Cardiac muscle cell (in vitro differentiated cells and primary cell): ENCODE measurements at regions not wholly inside any gene's neighbourhood (a gene's known extent, or its start where the extent isn't known, plus 50 kb on each side); places are given as distances from the start of the nearest gene placed in this dataset.

Experiments
- DNase-seq, 2 donors: peaks; one replicate each; pipeline versions ENCODE4 v3.0.0 to v3.0.0-alpha.2; 2010 to 2017; ENCODE audit warnings: low read depth in 1 of 2, low spot score in 1 of 2
- H3K27ac ChIP-seq: fragments of 200-600 bp; sonication (generic); 2 replicates; pipeline ENCODE4 v1.5.1; 2016
- H3K27me3 ChIP-seq: fragments of 200-600 bp; sonication (generic); 2 replicates; pipeline ENCODE4 v1.6.0; 2016; ENCODE audit warnings: control low read depth
- H3K36me3 ChIP-seq: fragments of 200-600 bp; sonication (generic); 2 replicates; pipeline ENCODE4 v1.5.1; 2016; ENCODE audit warnings: control low read depth
- H3K4me1 ChIP-seq: fragments of 200-600 bp; sonication (generic); 2 replicates; pipeline ENCODE4 v1.8.1; 2017; ENCODE audit warnings: low read depth, mild to moderate bottlenecking, mixed run types
- H3K4me3 ChIP-seq: fragments of 200-600 bp; sonication (generic); 2 replicates; pipeline ENCODE4 v1.5.1; 2016; ENCODE audit warnings: mild to moderate bottlenecking
- H3K9me3 ChIP-seq: fragments of 200-600 bp; sonication (generic); 2 replicates; pipeline ENCODE4 v1.5.1; 2017; ENCODE audit warnings: low read depth, mild to moderate bottlenecking, control low read depth
- TF ChIP-seq, protein P1 (sequence below): IDR thresholded peaks from 2 replicates; pipeline ENCODE4 v1.5.1; 2012; ENCODE audit warnings: low read depth, mild to moderate bottlenecking, low read length

DNA sequence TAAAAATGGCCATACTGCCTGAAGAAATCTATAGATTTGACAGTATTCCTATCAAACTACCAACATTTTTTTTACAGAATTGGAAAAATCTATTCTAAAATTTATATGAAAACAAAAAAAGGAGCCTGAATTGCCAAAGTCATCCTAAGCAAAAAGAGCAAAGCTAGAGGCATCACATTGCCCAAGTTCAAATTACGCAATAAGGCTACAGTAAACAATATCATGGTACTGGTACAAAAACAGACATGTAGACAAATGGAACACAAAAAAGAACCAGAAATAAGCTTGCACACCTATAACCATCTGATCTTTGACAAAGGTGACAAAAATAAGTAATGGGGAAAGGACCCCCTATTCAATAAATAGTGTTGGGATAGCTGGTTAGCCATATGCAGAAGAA, 50.2 kb upstream of the THSD7B start:
- TF ChIP-seq, protein P1, sequence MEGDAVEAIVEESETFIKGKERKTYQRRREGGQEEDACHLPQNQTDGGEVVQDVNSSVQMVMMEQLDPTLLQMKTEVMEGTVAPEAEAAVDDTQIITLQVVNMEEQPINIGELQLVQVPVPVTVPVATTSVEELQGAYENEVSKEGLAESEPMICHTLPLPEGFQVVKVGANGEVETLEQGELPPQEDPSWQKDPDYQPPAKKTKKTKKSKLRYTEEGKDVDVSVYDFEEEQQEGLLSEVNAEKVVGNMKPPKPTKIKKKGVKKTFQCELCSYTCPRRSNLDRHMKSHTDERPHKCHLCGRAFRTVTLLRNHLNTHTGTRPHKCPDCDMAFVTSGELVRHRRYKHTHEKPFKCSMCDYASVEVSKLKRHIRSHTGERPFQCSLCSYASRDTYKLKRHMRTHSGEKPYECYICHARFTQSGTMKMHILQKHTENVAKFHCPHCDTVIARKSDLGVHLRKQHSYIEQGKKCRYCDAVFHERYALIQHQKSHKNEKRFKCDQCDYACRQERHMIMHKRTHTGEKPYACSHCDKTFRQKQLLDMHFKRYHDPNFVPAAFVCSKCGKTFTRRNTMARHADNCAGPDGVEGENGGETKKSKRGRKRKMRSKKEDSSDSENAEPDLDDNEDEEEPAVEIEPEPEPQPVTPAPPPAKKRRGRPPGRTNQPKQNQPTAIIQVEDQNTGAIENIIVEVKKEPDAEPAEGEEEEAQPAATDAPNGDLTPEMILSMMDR, result no peak
- Histone ChIP-seq H3K27me3 (no peaks in the 10 kb centered on the region), H3K9me3 (no peaks in the 10 kb centered on the region), H3K4me3 (no peak overlapping the region), H3K4me1 (no peaks in the 10 kb centered on the region), H3K36me3 (no peaks in the 10 kb centered on the region), H3K27ac (no peak overlapping the region)
- DNase-seq, result no peak

DNA sequence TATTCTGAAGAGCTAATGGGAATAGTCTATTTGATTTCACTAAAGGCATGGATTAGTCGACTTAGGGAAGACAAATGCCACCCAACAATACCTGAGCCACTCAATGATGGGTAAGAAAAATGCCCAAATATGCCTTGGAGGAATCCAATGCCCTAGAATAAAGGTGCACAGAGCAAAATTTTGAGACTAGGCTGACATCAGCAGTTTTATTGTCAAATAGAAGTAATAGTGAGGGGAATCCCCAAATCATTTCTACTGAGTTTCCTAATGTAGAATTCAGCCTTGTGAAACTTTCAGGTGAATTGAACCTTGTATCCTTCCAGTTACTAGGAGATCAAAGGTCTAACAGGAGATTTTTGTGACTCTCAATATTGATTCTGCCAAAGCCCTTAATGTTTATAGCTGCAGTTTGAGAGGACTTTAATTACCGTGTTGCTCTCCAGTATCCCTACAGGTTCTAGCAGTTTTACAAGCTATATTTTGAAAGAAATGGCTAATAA, 50.8 kb upstream of the THSD7B start:
- Histone ChIP-seq H3K27ac (no peak overlapping the region), H3K4me1 (no peaks in the 10 kb centered on the region), H3K4me3 (no peak overlapping the region), H3K27me3 (no peaks in the 10 kb centered on the region), H3K36me3 (no peaks in the 10 kb centered on the region), H3K9me3 (no peaks in the 10 kb centered on the region)
- TF ChIP-seq, protein P1, result no peak
- no peak for DNase-seq

DNA sequence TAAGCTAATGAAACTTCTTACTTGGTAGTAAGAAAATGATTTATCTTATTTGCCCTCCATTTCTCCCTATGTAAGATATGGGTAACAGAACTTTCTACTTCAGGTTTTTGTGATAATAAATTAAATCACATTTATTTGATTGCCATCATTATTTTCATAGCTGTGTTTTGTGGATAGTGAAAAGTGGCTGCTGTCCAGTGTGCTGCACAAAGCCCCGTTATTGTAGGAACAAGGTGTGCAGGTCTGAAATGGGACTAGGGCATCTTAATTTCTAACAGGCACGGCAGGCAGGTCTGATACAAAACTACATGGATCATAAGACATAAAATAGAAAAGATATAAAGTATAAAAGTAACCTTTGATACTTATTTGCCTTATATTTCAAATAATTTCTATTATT, 51.6 kb upstream of the THSD7B start:
- Histone ChIP-seq H3K27ac (no peak overlapping the region), H3K27me3 (no peaks in the 10 kb centered on the region), H3K4me3 (no peak overlapping the region), H3K36me3 (no peaks in the 10 kb centered on the region), H3K9me3 (no peaks in the 10 kb centered on the region), H3K4me1 (no peaks in the 10 kb centered on the region)
- TF ChIP-seq, protein P1, result no peak
- DNase-seq, result no peak

DNA sequence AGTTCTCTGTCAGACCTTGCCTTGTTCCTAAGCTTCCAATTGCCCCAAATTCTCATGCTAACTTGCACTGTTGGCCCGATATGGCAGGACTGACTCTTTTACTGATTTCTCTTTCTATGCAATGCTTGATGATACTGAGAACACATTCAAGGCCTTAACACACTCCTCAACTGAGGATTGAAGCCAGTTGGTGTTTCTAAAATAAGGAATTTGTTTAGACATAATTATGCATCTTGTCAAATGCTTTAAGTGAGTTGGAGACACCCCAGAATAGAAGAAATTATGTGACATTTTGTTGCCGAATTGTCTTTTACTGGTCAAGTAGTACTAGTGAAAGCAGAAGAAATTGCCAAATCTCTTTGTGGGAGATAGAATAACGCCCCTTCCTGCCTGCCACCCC, 60.0 kb upstream of the THSD7B start:
- no peak for DNase-seq
- Histone ChIP-seq H3K9me3 (no peaks in the 10 kb centered on the region), H3K27me3 (no peaks in the 10 kb centered on the region), H3K27ac (no peak overlapping the region), H3K4me1 (no peaks in the 10 kb centered on the region), H3K36me3 (no peaks in the 10 kb centered on the region), H3K4me3 (no peak overlapping the region)
- TF ChIP-seq, protein P1, result no peak

DNA sequence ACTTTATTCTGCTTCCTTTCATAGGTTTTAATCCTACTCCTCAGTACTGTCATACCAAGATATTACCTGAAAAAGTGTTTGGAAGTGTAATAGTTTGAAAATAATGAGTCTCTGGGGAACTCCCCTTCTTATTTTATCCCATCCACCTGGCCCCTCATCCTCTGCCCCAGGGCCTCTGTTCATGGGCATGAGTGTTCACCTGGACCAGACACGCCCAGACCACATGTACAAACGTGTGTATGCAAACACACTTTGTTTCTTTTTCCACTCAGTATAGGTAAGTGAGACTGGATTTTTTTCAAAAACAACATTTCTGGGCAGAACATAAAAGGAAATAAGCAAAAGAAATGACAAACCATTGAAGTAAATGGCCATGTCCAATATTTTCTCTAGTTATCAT, 62.1 kb upstream of the THSD7B start:
- DNase-seq, result no peak
- H3K27ac ChIP-seq, result no peak overlapping the region
- H3K9me3 ChIP-seq, result no peaks in the 10 kb centered on the region
- H3K36me3 ChIP-seq, result no peaks in the 10 kb centered on the region
- no peaks in the 10 kb centered on the region for H3K4me1 ChIP-seq
- TF ChIP-seq, protein P1, result no peak
- H3K4me3 ChIP-seq, result no peak overlapping the region
- no peaks in the 10 kb centered on the region for H3K27me3 ChIP-seq

DNA sequence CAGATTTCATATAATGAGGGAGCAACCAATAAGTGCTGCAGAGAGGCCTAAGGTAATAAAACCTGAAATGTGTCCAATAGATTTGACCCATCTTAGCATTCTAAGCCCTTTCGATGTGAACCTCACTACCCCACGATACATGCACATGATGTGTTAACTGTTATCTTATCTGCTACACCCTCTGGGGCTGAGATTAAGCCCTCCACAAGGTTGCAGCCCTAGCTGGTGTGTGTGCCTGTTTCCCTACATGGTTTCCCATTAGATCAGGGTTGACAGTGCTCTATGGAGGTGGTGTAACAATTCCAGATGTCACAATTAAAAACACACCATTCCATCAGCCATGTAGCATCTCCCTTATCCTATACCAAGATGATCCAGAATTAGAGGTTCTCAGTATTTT, 68.9 kb upstream of the THSD7B start:
- no peaks in the 10 kb centered on the region for H3K9me3 ChIP-seq
- no peak overlapping the region for H3K4me3 ChIP-seq
- no peaks in the 10 kb centered on the region for H3K36me3 ChIP-seq
- H3K27me3 ChIP-seq, result no peaks in the 10 kb centered on the region
- no peaks in the 10 kb centered on the region for H3K4me1 ChIP-seq
- TF ChIP-seq, protein P1, result no peak
- no peak overlapping the region for H3K27ac ChIP-seq
- no peak for DNase-seq
